ENCODE measurements at regions not wholly inside any gene's neighbourhood (a gene's known extent, or its start where the extent isn't known, plus 50 kb on each side); places are given as distances from the start of the nearest gene placed in this dataset.

DNA sequence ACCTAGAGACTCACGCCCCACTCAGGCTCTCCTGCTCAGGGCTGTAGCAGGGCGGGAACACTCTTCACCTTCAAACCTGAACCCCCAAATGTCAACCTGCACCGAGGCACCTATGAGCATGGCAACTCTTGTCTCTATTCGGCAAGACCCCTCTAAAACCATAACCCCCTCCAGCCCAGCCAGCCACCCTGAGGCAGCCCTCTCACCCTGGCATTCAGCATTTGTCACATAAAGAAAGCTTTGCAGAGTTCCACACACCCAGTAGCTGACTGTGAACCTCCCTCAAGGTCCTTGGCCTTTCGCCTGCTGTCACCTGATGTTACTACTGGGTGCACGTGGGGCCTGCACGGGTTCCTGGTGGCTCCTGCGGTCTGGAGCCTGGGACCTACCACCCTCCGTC lies 97.2 kb upstream of the ALKAL2 start:
- Histone ChIP-seq H3K4me2 (ENCODE audit: extremely low read depth, insufficient read depth, low read length) (no peak overlapping the region), H3K9ac (ENCODE audit: insufficient read depth, low read length) (no peak overlapping the region), H2AFZ (ENCODE audit: low read length) (no peak overlapping the region), H3K27me3 (ENCODE audit: control insufficient read depth, insufficient read depth, low read length) (no peaks in the 10 kb centered on the region), H3K4me1 (ENCODE audit: control insufficient read depth, extremely low read depth, insufficient read depth, low read length) (no peaks in the 10 kb centered on the region), H3K36me3 (ENCODE audit: control insufficient read depth, insufficient read depth, low read length) (no peaks in the 10 kb centered on the region), H3K79me2 (ENCODE audit: control insufficient read depth, insufficient read depth, low read length) (no peaks in the 10 kb centered on the region), H3K9me3 (ENCODE audit: control insufficient read depth, insufficient read depth, low read depth, low read length) (peaks cover 4% of the 10 kb centered on the region), H3K27ac (ENCODE audit: insufficient read depth, low read length) (no peak overlapping the region), H4K20me1 (ENCODE audit: control insufficient read depth, extremely low read depth, insufficient read depth, low read length) (no peaks in the 10 kb centered on the region), H3K4me3 (replicated peaks in 1 of 4; ENCODE audit: control extremely low read depth in 1 of 4, insufficient read depth in 1 of 4, low read depth in 3 of 4, low read length in 4 of 4) (no peak overlapping the region)
- no peak for DNase-seq (ENCODE audit: low read depth in 2 of 2)
- TF ChIP-seq EZH2 (IDR thresholded peaks at IDR 0.05; ENCODE audit: low read length, missing control alignments): no peak
- TF ChIP-seq, protein P1, sequence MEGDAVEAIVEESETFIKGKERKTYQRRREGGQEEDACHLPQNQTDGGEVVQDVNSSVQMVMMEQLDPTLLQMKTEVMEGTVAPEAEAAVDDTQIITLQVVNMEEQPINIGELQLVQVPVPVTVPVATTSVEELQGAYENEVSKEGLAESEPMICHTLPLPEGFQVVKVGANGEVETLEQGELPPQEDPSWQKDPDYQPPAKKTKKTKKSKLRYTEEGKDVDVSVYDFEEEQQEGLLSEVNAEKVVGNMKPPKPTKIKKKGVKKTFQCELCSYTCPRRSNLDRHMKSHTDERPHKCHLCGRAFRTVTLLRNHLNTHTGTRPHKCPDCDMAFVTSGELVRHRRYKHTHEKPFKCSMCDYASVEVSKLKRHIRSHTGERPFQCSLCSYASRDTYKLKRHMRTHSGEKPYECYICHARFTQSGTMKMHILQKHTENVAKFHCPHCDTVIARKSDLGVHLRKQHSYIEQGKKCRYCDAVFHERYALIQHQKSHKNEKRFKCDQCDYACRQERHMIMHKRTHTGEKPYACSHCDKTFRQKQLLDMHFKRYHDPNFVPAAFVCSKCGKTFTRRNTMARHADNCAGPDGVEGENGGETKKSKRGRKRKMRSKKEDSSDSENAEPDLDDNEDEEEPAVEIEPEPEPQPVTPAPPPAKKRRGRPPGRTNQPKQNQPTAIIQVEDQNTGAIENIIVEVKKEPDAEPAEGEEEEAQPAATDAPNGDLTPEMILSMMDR (conservative IDR thresholded peaks at IDR 0.05 in 1 of 2, IDR thresholded peaks at IDR 0.05 in 1 of 2; ENCODE audit: low read depth in 1 of 2, low read length in 2 of 2): no peak

DNA sequence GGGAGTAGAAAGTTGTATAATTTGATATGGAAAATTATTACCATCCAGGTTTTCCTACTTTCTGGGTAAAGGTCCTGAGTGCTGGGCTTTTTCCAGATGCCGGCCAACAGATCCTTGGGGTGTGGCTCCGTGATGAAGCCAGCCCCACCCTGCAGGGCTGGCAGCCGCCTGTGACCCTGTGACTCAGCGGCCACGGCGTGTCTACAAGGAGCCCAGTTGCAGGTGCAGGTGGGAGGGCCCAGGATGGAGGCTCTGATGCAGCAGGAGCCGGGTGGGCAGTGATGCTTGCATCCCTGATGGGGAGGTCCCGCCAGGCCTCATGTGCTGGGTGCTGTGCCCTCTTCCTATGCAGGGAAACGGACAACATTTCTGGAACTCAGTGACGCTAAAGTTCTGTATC lies 96.0 kb upstream of the ALKAL2 start:
- TF ChIP-seq, protein P1 (conservative IDR thresholded peaks at IDR 0.05 in 1 of 2, IDR thresholded peaks at IDR 0.05 in 1 of 2; ENCODE audit: low read depth in 1 of 2, low read length in 2 of 2): no peak
- no peak for TF ChIP-seq EZH2 (IDR thresholded peaks at IDR 0.05; ENCODE audit: low read length, missing control alignments)
- no peaks in the 10 kb centered on the region for H3K9me3 ChIP-seq (ENCODE audit: control insufficient read depth, insufficient read depth, low read depth, low read length)
- no peak overlapping the region for H3K27ac ChIP-seq (ENCODE audit: insufficient read depth, low read length)
- no peaks in the 10 kb centered on the region for H3K36me3 ChIP-seq (ENCODE audit: control insufficient read depth, insufficient read depth, low read length)
- DNase-seq (ENCODE audit: low read depth in 2 of 2): no peak
- H3K4me1 ChIP-seq (ENCODE audit: control insufficient read depth, extremely low read depth, insufficient read depth, low read length): no peaks in the 10 kb centered on the region
- no peaks in the 10 kb centered on the region for H3K79me2 ChIP-seq (ENCODE audit: control insufficient read depth, insufficient read depth, low read length)
- H3K27me3 ChIP-seq (ENCODE audit: control insufficient read depth, insufficient read depth, low read length): no peaks in the 10 kb centered on the region
- no peak overlapping the region for H3K9ac ChIP-seq (ENCODE audit: insufficient read depth, low read length)
- no peak overlapping the region for H3K4me2 ChIP-seq (ENCODE audit: extremely low read depth, insufficient read depth, low read length)
- no peak overlapping the region for H2AFZ ChIP-seq (ENCODE audit: low read length)
- H4K20me1 ChIP-seq (ENCODE audit: control insufficient read depth, extremely low read depth, insufficient read depth, low read length): no peaks in the 10 kb centered on the region
- H3K4me3 ChIP-seq (replicated peaks in 1 of 4; ENCODE audit: control extremely low read depth in 1 of 4, insufficient read depth in 1 of 4, low read depth in 3 of 4, low read length in 4 of 4): no peak overlapping the region

DNA sequence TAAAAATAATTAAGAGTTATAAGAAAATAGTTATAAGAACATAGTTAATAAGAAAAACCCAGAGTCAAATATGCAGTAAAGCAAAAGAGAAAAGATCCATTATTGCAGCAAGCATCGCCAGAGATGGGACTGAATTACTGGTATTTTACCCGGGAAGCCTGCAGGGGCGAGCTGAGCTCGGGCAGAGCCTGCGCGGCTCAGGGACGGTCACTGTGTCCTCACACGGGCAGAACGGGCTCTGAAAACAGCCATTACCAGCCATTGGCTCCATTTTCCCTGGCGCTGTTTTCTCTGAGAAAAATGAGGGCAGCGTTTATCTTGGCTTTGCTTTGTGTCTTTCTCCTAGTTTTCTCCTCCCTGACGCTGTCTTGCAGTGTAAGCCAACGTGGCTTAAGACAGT lies 95.3 kb upstream of the ALKAL2 start:
- no peak overlapping the region for H3K9ac ChIP-seq (ENCODE audit: insufficient read depth, low read length)
- no peak for DNase-seq (ENCODE audit: low read depth in 2 of 2)
- H3K4me2 ChIP-seq (ENCODE audit: extremely low read depth, insufficient read depth, low read length): no peak overlapping the region
- H3K9me3 ChIP-seq (ENCODE audit: control insufficient read depth, insufficient read depth, low read depth, low read length): no peaks in the 10 kb centered on the region
- no peak overlapping the region for H3K27ac ChIP-seq (ENCODE audit: insufficient read depth, low read length)
- no peaks in the 10 kb centered on the region for H4K20me1 ChIP-seq (ENCODE audit: control insufficient read depth, extremely low read depth, insufficient read depth, low read length)
- H3K36me3 ChIP-seq (ENCODE audit: control insufficient read depth, insufficient read depth, low read length): no peaks in the 10 kb centered on the region
- H3K79me2 ChIP-seq (ENCODE audit: control insufficient read depth, insufficient read depth, low read length): no peaks in the 10 kb centered on the region
- no peaks in the 10 kb centered on the region for H3K27me3 ChIP-seq (ENCODE audit: control insufficient read depth, insufficient read depth, low read length)
- H2AFZ ChIP-seq (ENCODE audit: low read length): no peak overlapping the region
- TF ChIP-seq EZH2 (IDR thresholded peaks at IDR 0.05; ENCODE audit: low read length, missing control alignments): no peak
- TF ChIP-seq, protein P1 (conservative IDR thresholded peaks at IDR 0.05 in 1 of 2, IDR thresholded peaks at IDR 0.05 in 1 of 2; ENCODE audit: low read depth in 1 of 2, low read length in 2 of 2): no peak
- H3K4me1 ChIP-seq (ENCODE audit: control insufficient read depth, extremely low read depth, insufficient read depth, low read length): no peaks in the 10 kb centered on the region
- H3K4me3 ChIP-seq (replicated peaks in 1 of 4; ENCODE audit: control extremely low read depth in 1 of 4, insufficient read depth in 1 of 4, low read depth in 3 of 4, low read length in 4 of 4): no peak overlapping the region
